GM21576 (cell line): ENCODE measurements at regions not wholly inside any gene's neighbourhood (a gene's known extent, or its start where the extent isn't known, plus 50 kb on each side); places are given as distances from the start of the nearest gene placed in this dataset.

ENCODE experiments used
- ATAC-seq: cut with Tn5 transposase; IDR thresholded peaks from one replicate; pipeline ENCODE4 v1.9.1; 2021; ENCODE audit warnings: mild to moderate bottlenecking, moderate library complexity; ENCODE audit not compliant: unreplicated experiment

DNA sequence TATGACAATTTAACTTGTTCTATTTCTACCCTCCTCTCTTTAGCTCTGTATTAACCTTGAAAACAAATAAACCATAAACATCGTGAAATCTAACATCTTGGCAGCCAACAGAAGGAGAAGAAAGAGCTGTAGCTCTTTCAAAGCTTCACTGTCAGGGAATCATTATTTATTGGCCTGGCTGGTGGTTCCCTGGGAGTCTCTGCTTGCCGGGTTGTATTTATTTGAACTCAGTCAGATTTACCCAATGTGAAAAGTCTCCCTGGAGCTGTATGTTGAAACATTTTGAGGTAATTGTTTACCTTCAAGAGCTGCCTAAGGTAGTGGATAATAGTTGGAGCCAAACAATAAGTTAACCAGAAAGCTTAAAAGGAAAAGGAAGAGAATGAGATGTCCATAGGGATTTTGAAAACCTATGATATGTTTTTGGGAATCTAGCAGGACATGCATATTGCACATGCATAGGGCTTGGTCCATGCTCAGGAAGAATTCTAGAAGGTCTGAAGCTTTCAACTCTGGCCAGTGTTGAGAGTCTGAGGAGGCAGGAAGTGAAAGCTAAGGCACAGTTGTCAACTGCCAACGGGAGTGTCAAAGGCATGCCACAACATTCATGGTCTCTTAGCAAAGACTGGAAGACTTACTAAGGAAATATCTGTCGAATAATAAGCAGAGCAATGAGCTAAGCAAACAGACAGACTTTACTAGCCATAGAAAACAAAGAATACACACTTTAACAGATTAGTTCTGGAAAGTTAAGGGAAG lies 621.6 kb downstream of the PCDH7 start:
- no peak for ATAC-seq

DNA sequence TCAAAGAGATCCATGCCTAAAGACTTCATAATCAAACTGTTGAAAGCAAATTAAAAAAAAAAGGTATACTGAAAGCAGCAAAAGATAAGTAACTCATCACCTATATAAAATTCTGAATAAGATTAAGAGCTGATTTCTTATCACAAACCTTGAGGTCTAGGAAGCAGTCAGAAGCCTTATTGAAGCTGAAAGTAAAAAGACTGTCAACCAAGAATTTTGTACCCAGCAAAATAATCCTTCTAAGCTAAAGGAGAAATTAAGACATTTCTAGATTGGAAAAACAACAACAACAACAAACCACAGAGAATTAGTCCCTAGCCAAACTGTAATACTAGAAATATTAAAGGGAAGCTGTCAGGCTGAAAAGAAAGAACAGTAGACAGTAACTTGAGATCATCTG lies 622.9 kb downstream of the PCDH7 start:
- ATAC-seq, result no peak

DNA sequence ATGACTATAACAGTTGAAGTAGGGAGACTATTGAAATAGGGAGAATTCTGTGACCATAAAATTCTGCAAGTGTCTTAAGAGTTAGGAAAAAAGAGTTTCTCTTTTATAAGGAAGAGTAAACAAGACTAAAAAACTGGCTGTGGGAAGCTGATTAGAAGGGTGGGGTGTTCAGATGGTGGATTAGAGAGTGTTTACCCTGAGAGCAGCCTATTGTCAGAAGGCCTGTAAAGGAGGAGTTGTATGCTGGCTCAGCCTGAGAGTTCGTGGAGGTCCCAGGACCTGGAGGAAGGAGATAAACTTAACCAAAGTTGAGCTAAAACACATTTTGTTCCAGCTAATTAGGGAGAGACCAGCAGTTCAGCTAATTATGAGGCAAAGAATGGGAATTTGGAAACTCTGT lies 629.7 kb downstream of the PCDH7 start:
- no peak for ATAC-seq

DNA sequence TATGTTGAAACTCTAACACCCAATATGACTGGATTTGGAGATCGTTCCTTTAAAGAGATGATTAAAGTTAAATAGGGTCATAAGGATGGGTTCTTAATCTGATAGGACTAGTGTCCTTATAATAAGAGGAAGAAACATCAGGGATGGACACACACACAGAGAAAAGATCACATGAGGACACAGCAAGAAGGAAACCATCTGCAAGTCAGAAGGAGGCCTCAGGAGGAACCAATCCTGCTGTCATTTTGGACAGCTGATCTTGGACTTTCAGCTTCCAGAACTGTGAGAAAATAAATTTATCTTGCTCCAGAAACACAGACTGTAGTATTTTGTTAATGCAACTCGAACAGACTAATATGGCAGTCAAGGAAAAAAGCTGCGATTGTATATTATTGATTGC lies 631.5 kb downstream of the PCDH7 start:
- ATAC-seq, result no peak

DNA sequence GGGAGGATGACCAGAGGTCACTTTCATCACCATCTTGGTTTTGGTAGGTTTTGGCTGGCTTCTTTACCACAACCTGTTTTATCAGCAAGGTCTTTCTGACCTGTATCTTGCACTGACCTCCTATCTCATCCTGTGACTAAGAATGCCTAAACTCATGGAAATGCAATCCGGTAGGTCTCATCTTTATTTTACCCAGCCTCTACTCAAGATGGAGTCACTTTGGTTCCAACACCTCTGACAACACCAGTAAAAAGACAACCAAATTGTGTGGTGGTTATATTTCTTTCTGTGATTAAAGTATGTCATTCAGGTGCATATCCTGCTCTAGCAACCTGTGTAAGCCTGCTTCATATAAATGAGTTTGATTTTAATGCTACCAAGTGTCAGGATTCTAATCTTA lies 636.7 kb downstream of the PCDH7 start:
- no peak for ATAC-seq

DNA sequence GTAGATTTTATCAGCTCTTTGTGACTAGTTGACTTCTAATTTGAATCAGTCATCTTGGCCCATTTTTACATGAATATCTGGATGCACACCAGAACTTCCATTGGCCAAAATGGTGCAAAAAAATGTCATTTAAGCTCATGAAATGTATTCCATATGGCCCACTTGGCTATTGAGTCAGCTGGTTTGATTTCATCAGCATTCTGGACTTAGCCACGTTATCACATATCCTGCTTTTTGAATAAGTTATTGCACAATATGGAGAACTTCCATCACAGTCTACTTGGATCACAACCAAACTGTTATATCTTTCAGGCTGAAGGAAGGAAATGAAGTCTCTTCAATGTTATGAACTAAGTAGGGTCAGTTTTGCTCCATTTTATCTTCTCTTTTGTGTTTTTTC lies 640.6 kb downstream of the PCDH7 start:
- ATAC-seq, result no peak

DNA sequence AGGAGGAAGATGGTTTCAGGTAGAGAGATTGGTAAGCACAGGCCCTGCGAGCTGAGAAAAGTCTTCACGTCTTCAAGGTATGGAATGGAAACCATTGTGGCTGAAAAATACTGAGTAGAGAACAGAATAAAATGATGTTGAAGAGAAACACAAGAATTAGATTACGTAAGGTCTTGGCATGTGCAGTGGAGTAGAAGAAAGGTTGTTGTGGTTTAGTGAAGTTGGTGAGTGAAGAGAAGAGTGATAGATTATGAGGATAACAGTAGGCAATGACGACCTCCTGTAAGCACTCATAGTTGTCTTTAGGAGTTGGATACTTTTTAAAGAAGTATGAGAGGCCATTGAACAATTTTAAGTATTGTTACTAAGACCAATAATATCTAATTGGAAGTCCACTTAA lies 642.6 kb downstream of the PCDH7 start:
- ATAC-seq, result no peak

DNA sequence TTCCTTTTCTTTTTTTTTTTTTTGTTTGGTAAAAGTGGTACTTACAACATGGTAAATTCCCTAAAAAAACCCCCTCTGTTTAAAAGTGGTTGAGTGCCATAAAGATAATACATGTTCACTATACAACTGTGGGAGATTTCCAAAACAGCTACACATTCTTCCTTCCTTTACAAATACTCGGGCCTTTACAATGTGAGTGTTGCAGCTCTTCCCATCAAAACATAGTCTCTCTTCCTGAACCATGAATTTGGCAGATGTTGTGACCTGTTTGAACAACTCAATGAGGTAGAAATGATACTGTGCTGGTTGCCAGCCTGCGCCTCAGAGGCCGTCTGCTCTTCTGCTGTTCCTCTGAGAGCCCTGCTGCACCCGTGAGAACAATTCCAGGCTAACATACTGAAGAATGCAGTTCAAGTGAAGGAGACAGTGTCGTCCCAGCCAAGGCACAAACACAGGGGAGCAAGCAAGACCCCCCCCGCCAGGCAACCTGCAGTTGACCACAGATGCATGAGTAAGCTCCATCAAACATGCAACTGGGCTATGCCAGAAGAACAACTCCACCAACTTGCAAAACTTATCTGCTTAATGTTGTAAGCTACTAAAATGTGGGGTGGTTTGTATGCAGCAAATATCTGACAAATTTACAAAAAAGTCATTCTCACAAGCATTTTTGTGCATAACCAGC lies 645.0 kb downstream of the PCDH7 start:
- no peak for ATAC-seq

DNA sequence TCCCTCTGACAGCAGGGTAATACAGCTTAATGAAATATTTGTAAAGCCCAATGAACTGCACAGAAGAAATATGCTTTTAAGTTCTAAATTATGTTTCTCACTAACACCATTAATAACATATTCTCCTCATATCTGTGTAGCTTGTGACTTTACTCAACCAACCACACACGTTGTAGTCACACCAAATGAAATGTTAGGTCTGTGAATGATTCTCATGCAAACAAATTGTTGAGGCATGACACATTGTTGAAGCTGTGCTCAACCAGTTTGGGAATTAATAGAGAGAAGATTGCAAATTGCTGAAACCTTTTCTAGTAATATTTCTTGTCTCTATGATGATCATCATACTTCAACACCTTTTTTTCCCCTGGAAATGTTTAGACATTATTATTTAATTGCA lies 645.9 kb downstream of the PCDH7 start:
- ATAC-seq, result no peak

DNA sequence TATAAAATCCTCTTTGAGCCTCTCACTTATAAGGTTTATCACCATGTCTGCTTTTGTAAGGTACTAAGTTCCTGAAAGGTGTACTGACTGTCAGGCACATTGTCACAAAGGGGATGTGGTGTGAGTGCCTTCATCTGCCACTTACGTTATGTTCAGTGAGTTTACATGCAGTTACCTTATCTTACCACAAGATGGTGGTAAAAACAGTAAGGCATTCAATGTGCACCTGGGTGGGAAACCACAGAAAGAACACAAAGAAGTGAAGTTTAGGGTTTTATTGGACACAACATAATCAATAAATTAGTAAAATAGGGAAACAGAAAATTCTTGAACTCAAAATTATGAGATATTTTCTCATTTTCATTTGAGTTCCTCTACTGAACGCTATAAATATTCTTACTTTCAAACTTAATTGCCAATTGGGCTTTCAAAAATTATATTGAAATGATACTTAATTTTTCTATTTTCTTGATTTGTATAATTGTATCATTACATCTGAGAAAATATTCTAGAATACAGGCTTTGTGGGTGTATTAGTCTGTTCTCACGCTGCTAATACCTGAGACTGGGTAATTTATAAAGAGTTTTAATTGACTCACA lies 650.8 kb downstream of the PCDH7 start:
- peak; percentile 90 for ATAC-seq

DNA sequence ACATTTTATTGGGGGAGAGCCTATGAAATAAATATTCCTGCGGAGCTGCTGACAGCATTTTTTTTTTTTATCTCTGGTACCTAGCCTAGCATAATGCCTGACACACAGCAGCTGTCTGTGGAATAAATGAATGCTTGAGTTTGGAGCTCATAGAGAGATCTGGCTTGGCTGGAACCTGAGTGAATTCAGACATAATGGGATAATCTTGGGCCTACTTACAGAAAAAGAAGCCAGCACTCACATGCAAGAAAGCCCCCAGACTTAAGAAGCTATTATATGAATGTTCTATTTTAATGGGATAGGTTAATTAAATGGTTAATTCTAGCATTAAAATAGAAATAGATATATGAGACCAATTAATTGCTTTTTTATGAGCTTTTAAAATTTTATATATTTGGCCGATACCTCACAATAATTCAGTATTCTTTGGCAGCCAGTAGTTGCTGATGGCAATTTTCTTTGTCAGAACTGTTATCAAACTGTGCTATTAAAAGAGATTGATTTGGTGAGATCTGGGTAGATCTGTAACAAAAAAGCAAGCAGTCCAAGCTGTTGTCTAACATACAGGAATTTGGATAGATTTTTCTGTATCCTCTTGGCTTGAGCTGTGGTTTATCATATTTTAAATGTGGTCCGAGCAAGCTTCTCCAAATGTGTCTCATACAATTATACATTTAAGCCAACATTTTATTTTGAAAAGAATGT lies 654.2 kb downstream of the PCDH7 start:
- no peak for ATAC-seq

DNA sequence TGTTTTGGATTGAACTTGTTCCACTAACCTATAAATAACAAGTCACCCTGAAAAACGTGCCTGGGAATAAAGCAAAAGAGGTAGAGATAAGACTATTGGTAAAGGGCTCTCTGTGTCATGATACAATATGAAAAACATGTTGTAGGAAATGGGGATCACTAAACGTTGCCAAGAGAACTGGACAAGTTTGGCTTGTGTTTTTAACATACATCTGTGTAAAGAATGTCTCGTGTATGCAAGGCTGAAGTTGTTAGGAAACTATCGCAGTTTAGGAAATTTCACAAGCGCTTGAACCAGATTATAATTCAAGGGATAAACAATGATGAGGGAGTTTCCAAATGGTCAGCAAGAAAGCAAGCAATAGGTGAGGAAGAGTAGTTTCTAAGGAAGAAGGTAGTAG lies 655.8 kb downstream of the PCDH7 start:
- no peak for ATAC-seq

DNA sequence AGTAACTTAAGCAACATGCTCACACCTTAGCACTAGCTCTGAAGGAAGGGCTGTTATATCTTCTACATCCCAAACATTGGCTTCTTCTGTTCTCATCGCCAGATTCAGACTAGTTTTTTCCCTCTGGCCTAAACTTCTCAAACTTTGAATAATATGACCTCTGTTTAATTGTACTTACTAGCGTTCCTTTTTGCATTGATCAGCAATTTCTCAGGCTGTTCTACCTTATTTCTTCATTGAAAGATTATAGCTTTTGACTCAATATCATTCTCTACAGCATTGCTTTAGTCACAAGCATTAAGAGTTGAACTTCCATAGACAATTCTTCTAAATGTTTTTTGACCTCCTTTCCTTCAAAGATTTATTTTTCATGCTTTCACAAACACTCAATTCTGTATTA lies 659.2 kb downstream of the PCDH7 start:
- no peak for ATAC-seq

DNA sequence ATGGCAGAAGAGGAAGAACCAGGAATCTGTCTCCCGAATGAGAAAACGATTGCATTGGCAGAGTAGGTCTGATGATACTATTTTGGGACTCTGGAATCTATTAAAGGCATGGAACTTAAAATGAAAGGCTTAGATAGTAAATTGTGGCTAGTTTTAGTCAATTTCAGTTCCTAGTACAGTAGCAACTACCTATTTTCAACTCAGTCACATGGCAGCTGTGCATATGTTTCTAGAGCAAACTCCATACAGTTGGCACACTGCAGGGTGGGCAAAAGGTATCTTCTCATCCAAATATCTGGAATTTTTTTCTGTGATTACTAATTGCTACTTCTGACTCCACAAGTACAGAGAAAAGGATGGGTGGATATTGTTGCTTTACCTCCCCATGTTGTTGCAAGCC lies 663.6 kb downstream of the PCDH7 start:
- no peak for ATAC-seq

DNA sequence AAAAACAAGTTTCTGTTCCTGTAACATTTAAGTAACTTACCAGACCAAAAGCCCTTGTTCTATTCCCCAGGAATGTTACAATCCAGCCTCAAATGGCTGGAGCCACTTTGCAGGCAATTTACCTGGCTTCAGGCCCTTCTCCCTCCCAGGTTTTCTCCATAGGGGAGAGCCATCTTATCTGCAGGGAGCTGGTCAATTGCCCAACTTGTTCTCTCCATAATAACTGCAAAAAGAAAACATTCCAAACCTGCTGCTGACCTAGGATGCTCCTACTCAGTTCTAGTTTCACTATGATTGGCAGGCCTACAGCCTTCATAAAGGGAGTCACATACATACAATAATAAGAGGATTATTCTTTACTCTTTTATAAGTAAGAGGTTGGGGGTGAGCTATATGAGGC lies 670.7 kb downstream of the PCDH7 start:
- no peak for ATAC-seq

DNA sequence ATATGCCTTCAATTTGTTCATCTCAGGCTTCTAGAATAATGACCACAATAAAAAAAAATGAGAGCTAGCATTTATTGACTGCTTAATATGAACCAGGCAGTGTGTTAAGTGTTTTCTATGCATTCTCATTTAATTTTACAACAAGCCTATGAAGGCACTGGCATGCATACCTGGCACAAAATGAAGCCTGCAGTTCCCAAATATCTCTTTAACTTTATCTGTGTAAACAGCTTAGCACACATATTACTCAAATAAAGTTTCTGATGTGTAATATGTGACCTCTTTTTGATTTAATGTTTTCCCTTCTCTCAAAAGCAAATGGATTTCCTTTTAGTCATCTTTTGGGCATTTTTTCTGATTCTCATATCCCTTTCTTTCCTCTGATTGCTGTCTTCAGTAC lies 671.8 kb downstream of the PCDH7 start:
- no peak for ATAC-seq

DNA sequence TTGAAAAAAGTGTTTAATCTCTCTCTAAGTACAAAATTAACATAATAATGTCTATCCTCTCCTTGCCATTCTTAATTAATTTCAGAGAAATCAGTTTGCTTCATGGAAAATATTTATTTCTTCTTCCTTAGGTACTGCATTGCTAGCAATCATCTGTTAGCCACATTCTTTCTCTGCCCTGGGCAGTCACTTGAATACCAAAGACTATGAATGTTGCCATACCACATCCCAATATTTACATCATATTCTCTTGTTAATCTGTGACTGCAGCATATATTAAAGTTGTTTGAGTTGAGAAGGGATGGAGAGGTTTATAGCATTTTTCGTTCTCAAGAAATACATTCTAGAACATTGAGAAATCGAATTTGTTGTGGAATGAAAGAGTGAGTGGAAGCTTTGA lies 672.8 kb downstream of the PCDH7 start:
- ATAC-seq, result no peak

DNA sequence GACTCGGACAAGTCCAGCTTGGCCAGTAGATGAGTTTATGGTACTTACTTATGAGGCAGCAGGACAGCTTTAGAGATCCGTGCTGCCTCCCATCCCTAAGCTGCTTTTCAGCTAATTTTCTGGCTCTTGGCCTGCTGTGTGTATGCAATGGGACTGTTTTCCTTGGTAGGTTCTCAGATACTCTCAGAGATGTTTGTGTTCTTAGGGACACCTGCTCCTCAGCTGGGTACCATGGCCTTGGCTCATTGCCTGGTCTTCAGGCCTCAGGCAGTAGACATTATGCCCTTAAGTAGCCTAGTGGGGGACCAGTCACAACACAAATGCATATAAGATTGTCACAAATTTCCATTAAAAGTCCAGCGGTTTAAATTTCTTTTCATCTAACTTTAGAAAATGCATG lies 688.0 kb downstream of the PCDH7 start:
- no peak for ATAC-seq

DNA sequence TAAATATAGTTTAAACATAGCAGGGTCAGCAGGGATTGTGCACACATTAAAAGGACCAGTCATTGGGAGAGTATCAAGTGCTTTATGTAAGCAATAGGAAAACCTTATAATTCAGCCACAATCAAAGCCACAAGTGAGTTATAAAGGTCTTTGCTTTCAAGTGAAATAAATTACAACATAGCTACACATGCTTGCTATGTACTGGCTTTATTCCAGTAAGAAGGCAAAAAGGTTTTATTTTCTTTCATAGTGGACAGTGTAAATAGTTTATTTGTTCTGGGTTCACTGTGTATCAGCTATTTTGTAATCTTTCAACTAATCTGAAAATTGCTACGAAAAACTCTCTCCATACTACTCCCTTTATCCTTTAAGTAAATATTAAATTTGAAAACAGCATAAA lies 691.4 kb downstream of the PCDH7 start:
- ATAC-seq, result no peak

DNA sequence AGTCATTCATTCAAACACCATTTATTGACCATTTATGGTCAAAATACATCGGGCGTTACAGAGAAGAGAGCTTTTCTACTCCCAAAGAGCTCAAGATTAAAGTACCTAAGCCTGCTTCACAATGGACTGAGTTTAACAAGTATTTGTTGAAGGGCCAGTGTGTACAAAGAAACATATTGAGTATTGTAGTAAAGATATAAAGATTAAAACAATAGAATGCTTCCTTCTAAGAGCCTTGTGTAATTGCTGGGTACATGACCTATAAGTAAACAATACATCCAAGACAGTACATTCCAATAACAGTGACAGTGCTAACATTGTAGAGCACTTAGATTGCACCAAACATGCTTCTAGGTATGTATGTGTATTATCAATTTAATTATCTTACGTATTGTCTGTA lies 695.5 kb downstream of the PCDH7 start:
- no peak for ATAC-seq

DNA sequence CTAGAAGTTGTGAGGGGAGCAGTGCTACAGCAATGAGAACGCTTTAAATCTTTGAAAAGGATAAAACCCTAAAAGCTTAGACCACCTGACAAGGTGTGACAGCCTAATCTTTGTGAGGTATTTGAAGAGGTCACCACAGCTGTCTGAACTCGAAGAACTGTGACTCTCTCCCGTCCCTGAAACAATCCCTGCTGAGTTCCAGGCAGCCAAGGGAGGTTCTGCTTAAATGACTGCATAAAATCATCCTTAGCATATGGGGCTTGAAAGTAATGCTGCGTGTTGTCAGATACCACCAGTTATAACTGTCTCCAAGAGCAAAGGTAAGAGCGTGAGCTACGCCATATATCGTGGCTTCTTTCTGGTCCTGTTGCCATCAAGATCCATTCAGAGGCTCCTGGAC lies 696.3 kb downstream of the PCDH7 start:
- no peak for ATAC-seq

DNA sequence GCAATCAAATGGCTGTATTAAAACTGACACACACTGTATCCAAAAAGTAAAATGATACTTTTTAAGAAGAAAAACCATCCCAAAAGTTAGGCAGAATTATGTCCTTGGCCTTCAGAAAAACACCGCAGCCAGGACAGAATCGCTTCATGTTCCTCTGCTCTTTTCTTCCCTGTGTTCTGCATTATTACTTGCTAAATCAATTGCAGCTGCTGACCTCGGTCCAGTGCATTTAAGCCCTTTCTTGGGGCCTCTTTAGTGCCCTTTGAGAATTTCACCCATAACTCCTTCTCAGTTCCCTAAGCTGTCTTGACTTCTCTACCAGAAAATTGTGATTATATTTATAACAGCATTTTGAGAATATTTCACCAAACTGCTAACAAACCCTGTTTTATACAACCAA lies 696.9 kb downstream of the PCDH7 start:
- ATAC-seq, result no peak
